HG02678 (cell line): ENCODE measurements at regions not wholly inside any gene's neighbourhood (a gene's known extent, or its start where the extent isn't known, plus 50 kb on each side); places are given as distances from the start of the nearest gene placed in this dataset.

ENCODE experiments used
- ATAC-seq: cut with Tn5 transposase; IDR thresholded peaks from one replicate; pipeline ENCODE4 v1.9.1; 2021; ENCODE audit warnings: mild to moderate bottlenecking, moderate library complexity; ENCODE audit not compliant: unreplicated experiment

GRCh38 chr2:71800851-71801250 is 346.8 kb downstream of the CYP26B1 start:
- ATAC-seq = no peak

GRCh38 chr2:71800106-71800809 is 346.9 kb downstream of the DYSF start:
- ATAC-seq = no peak

GRCh38 chr2:71799013-71799575 is 345.7 kb downstream of the DYSF start:
- ATAC-seq = no peak

- peak; percentile 61 for ATAC-seq
Measured at GRCh38 chr2:71798266-71799012, 345.1 kb downstream of the DYSF start.

GRCh38 chr2:71797035-71797810 is 343.9 kb downstream of the DYSF start:
- ATAC-seq = no peak

GRCh38 chr2:71796174-71796593 is 342.8 kb downstream of the DYSF start:
- no peak for ATAC-seq

GRCh38 chr2:71795486-71795885 is 342.1 kb downstream of the DYSF start:
- ATAC-seq = no peak

GRCh38 chr2:71794611-71795010 is 341.2 kb downstream of the DYSF start:
- ATAC-seq = no peak

GRCh38 chr2:71793926-71794325 is 340.6 kb downstream of the DYSF start:
- ATAC-seq = no peak

- ATAC-seq = no peak
Measured at GRCh38 chr2:71792926-71793761, 339.8 kb downstream of the DYSF start.

- no peak for ATAC-seq
Measured at GRCh38 chr2:71791501-71792135, 338.3 kb downstream of the DYSF start.

- no peak for ATAC-seq
Measured at GRCh38 chr2:71791061-71791450, 337.7 kb downstream of the DYSF start.

- ATAC-seq = no peak
Measured at GRCh38 chr2:71790226-71791060, 337.1 kb downstream of the DYSF start.

- ATAC-seq = no peak
Measured at GRCh38 chr2:71789556-71790204, 336.3 kb downstream of the DYSF start.

- no peak for ATAC-seq
Measured at GRCh38 chr2:71788601-71789240, 335.4 kb downstream of the DYSF start.

- no peak for ATAC-seq
Measured at GRCh38 chr2:71788186-71788525, 334.8 kb downstream of the DYSF start.

- no peak for ATAC-seq
Measured at GRCh38 chr2:71787476-71788185, 334.3 kb downstream of the DYSF start.

GRCh38 chr2:71787108-71787415 is 333.7 kb downstream of the DYSF start:
- no peak for ATAC-seq
